GM19397 (cell line): ENCODE measurements at regions not wholly inside any gene's neighbourhood (a gene's known extent, or its start where the extent isn't known, plus 50 kb on each side); places are given as distances from the start of the nearest gene placed in this dataset.

ENCODE experiments used
- ATAC-seq: cut with Tn5 transposase; IDR thresholded peaks from one replicate; pipeline ENCODE4 v1.9.1; 2021; ENCODE audit warnings: mild to moderate bottlenecking, moderate library complexity; ENCODE audit not compliant: unreplicated experiment

DNA sequence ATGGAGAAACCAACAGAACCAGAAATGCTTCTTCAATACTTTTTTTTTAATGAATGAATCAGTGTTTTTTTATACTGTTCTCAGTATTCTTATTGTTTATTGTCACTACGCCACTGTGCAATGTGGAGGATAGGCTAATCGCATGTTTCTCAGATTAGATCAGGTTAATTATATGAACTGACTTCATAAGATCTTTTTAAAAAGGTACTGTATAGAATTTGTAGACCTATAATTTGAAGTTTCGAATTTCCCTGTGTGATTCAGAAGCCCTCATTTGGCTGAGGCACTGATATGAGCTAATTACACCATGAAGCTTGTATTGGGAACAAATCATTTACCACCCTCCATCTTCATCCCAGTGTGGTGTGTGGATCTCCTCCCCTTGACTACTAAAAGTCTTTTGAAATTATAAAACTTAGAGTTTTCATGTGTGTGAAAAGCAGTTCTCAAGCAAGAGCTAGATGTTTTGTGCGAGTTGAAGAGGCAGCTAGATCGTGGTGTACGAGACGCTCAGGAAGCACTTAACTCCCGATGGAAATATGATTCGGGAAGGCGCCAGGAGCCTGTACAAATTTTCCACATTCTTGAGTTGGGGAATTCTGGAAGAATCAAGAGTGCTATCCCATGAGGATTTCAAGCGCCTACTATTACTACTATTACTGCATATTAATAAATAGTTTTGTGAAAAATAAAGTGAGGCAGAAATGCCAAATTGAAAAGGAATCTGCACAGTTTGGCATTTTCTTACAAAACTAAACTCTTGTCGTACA, 52.1 kb upstream of the KCNE2 start:
- ATAC-seq, result no peak

DNA sequence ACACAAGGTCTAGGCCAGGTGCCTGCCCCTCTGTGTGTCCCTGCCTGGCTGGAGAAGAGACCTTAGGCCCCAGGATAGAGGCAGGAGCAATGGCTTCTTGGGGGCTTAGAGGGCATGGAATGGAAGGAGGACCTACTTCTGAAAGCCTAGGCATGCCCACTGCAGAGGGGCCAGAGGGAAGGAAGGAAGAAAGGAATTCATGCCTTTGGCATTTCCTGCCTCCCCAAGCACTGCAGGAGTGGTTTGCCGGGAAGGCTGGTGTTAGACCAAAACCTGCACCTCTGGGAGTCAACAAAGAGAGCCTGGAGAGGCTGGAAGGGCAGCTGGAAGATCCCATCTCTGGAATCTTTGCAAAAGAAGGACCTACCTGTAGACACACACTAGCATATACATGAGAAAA, 50.7 kb upstream of the KCNE2 start:
- ATAC-seq, result no peak
